ENCODE measurements at regions not wholly inside any gene's neighbourhood (a gene's known extent, or its start where the extent isn't known, plus 50 kb on each side); places are given as distances from the start of the nearest gene placed in this dataset.

DNA sequence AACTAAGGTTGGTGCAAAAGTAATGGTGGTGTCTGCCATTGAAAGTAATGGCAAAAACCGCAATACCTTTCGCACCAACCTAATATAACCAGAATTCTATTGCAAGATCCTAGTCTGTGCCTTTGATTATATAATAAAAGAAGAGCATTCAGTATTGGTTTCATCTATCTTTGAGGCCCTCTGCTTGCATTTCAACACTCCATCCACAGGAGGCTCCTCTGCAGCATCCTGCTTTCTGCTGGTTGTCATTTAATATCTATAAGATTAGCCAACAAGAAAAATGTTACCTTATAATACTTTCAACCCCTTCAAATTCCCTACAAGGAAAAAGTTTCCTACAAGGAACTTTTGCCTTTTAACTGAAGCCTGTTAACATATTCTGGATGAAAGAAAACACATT lies 139.2 kb downstream of the CDCA7 start:
- peak; percentile 10 for TF ChIP-seq CTCF (conservative IDR thresholded peaks at IDR 0.05; ENCODE audit: low read depth, low read length)
- no peak overlapping the region for H3K4me3 ChIP-seq (ENCODE audit: low read depth, low read length)
- no peak for DNase-seq (ENCODE audit: low read depth)

DNA sequence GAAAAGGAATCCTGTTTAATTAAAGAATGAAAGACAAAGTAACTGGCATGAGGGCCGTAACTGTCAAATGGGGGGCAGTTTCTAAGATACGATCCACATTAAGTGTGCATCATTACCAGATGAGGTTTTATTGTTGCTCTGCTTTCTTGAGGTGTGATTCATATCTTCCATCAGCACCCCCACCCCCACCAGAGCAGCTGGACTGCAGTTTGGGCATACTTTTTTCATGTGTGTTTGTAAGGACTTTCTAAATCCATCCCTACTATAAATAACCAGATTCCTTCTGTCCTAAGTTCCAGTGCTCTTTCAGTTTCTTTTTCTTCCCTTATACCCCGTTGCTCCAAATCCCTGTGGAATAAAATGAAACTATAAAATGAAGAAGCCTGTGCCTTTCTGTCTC lies 142.1 kb downstream of the CDCA7 start:
- H3K4me3 ChIP-seq (ENCODE audit: low read depth, low read length): no peak overlapping the region
- no peak for DNase-seq (ENCODE audit: low read depth)
- TF ChIP-seq CTCF (conservative IDR thresholded peaks at IDR 0.05; ENCODE audit: low read depth, low read length): no peak

DNA sequence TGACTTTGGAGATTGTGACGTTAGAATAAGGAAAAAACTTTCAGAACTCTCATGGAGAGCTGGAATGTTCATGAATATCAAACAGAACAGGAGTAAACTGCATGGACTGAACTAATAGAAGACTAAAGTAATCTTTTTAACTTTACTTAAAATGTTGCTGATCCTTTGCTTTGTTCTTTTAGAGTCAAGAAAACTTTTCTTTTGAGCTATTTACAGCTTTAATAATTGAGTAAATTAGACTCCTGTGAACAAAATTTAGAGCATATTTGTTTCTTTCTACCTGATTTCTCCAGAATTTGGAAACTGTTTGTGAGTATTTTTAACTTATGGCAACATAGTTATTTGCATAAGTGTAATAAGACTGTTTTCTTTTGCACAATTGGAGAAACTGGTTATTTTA lies 146.3 kb downstream of the CDCA7 start:
- DNase-seq (ENCODE audit: low read depth): no peak
- no peak overlapping the region for H3K4me3 ChIP-seq (ENCODE audit: low read depth, low read length)

DNA sequence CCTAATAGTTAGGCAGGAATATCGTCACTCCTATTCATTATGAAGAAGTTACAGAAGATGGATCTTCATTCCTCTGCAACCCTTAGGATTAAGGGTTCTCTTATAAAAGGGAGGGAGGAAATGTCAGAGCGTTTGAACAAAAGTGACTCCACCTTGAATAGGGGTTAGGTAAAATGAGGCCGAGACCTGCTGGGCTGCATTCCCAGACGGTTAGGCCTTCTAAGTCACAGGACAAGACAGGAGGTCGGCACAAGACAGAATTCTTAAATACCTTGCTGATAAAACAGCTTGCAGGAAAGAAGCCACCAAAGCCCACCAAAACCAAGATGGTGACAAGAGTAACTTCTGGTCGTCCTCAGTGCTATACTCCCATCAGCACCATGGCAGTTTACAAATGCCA lies 147.6 kb downstream of the CDCA7 start:
- no peak for DNase-seq (ENCODE audit: low read depth)
- no peak for TF ChIP-seq CTCF (conservative IDR thresholded peaks at IDR 0.05; ENCODE audit: low read depth, low read length)
- H3K4me3 ChIP-seq (ENCODE audit: low read depth, low read length): no peak overlapping the region

More for the DNA sequence above, 146.3 kb downstream of the CDCA7 start:
- no peak for TF ChIP-seq CTCF (conservative IDR thresholded peaks at IDR 0.05; ENCODE audit: low read depth, low read length)

DNA sequence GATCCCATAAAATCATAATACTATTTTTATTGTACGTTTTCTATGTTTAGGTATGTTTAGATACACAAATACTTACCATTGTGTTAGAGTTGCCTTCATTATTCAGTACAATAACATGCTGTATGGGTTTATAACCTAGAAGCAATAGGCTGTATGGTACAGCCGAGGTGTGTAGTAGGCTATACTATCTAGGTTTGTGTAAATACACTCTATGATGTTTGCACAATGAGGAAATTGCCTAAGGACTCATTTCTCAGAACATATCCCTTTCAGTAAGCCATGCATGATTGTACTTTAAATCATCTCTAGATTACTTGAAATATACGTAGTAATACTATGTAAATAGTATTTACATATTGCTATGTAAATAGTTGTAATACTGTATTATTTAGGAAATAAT lies 156.7 kb downstream of the CDCA7 start:
- no peak for TF ChIP-seq CTCF (conservative IDR thresholded peaks at IDR 0.05; ENCODE audit: low read depth, low read length)
- no peak for DNase-seq (ENCODE audit: low read depth)

GRCh38 chr2:173511942-173512341 lies 157.3 kb downstream of the CDCA7 start:
- TF ChIP-seq CTCF (conservative IDR thresholded peaks at IDR 0.05; ENCODE audit: low read depth, low read length): no peak
- no peak for DNase-seq (ENCODE audit: low read depth)
- H3K4me3 ChIP-seq (ENCODE audit: low read depth, low read length): no peak overlapping the region

More for the DNA sequence above, 156.7 kb downstream of the CDCA7 start:
- H3K4me3 ChIP-seq (ENCODE audit: low read depth, low read length): no peak overlapping the region

GRCh38 chr2:173513107-173513727 lies 158.5 kb downstream of the CDCA7 start:
- H3K4me3 ChIP-seq (ENCODE audit: low read depth, low read length): no peak overlapping the region
- no peak for TF ChIP-seq CTCF (conservative IDR thresholded peaks at IDR 0.05; ENCODE audit: low read depth, low read length)
- DNase-seq (ENCODE audit: low read depth): no peak

Measured in epithelial cell of proximal tubule (primary cell).